GM23248 (cell line): ENCODE measurements at regions not wholly inside any gene's neighbourhood (a gene's known extent, or its start where the extent isn't known, plus 50 kb on each side); places are given as distances from the start of the nearest gene placed in this dataset.

Source experiments
- EZH2 ChIP-seq: fragments of 200-600 bp; sonication (generic); IDR thresholded peaks from 2 replicates; pipeline ENCODE4 v1.6.1; 2018; ENCODE audit warnings: antibody characterized with exemption, mild to moderate bottlenecking; ENCODE audit not compliant: insufficient read depth, poor library complexity, severe bottlenecking
- EZH2phosphoT487 ChIP-seq: fragments of 200-600 bp; sonication (generic); IDR thresholded peaks from 2 replicates; pipeline ENCODE4 v1.6.1; 2018; ENCODE audit warnings: antibody characterized with exemption, moderate library complexity, mild to moderate bottlenecking, low read depth; ENCODE audit not compliant: insufficient read depth

DNA sequence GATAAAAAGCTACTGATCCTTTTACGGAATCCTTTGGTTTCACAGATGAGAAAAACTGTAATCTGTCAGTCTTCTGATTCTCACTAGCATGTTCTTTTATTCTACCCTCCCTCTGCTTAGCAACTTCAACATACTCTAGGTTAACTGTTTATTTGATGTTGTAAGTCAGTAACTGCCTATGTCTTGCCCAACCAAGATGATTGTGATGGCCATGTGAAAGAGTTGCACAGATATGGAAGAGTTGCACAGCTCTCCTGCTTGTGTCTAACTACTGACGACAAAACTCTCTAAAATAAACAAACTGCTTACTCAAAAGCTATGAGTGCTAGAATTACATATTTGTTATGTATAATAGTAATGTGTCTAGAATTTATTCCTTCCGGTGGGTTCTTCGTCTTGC, 227.3 kb upstream of the DAB2 start:
- TF ChIP-seq EZH2 (no peak), EZH2phosphoT487 (no peak)
